WTC11 (cell line): ENCODE measurements at regions not wholly inside any gene's neighbourhood (a gene's known extent, or its start where the extent isn't known, plus 50 kb on each side); places are given as distances from the start of the nearest gene placed in this dataset.

Experiments used
- ATAC-seq: fragments of 200-7000 bp; cut with Tn5 transposase; 2 replicates; pipeline ENCODE4 v1.10.0; 2021; ENCODE audit warnings: mild to moderate bottlenecking, moderate library complexity
- CTCF ChIA-PET: fragments of 300-600 bp; sonication (Branson Sonifier 250); formaldehyde crosslinking; loops from one replicate; lab custom pipeline; 2021; ENCODE audit warnings: antibody characterized with exemption; lab: Charles Lee
- POLR2A ChIA-PET: fragments of 350-600 bp; sonication (Branson Sonifier 250); formaldehyde crosslinking; loops from one replicate; lab custom pipeline; 2021; ENCODE audit warnings: antibody characterized with exemption; lab: Charles Lee
- DNase-seq: peaks from one replicate; pipeline ENCODE4 v3.0.0; 2021; ENCODE audit warnings: low spot score
- H3K27ac Mint-ChIP-seq: 2 replicates; pipeline ENCODE4 v1.8.0; 2021; ENCODE audit warnings: mixed read lengths
- H3K27me3 Mint-ChIP-seq: 2 replicates; pipeline ENCODE4 v1.8.0; 2021; ENCODE audit warnings: low read depth, mild to moderate bottlenecking, moderate library complexity, mixed read lengths
- H3K36me3 Mint-ChIP-seq: 2 replicates; pipeline ENCODE4 v1.8.0; 2021; ENCODE audit warnings: mixed read lengths
- H3K4me1 Mint-ChIP-seq: 2 replicates; pipeline ENCODE4 v1.8.0; 2022; ENCODE audit warnings: mixed read lengths
- H3K4me3 Mint-ChIP-seq: 2 replicates; pipeline ENCODE4 v1.8.0; 2021; ENCODE audit warnings: mild to moderate bottlenecking, moderate library complexity, mixed read lengths
- H3K9me3 Mint-ChIP-seq: 2 replicates; pipeline ENCODE4 v1.8.0; 2021; ENCODE audit warnings: mixed read lengths
- AR ChIP-seq: fragments of 250-450 bp; sonication (Bioruptor Pico); IDR thresholded peaks from 2 replicates; pipeline ENCODE4 v1.9.0; 2021; ENCODE audit warnings: mild to moderate bottlenecking
- CBFB ChIP-seq: sonication (generic); formaldehyde crosslinking; IDR thresholded peaks from 2 replicates; pipeline ENCODE4 v1.8.1; 2022; ENCODE audit warnings: mild to moderate bottlenecking, low read depth, missing genetic modification reagents
- ELF4 ChIP-seq: sonication (generic); formaldehyde crosslinking; IDR thresholded peaks from 2 replicates; pipeline ENCODE4 v1.8.1; 2022; ENCODE audit warnings: low read depth, mild to moderate bottlenecking, moderate library complexity, missing genetic modification reagents
- FOXP1 ChIP-seq: sonication (generic); formaldehyde crosslinking; IDR thresholded peaks from 2 replicates; pipeline ENCODE4 v1.8.0; 2022; ENCODE audit warnings: missing genetic modification reagents, mild to moderate bottlenecking, moderate library complexity, borderline replicate concordance
- GTF2I ChIP-seq: fragments of 250-450 bp; sonication (Bioruptor Pico); conservative IDR thresholded peaks from 2 replicates; pipeline ENCODE4 v1.4.0; 2021; ENCODE audit warnings: mild to moderate bottlenecking
- MYBL2 ChIP-seq: sonication (generic); formaldehyde crosslinking; IDR thresholded peaks from 2 replicates; pipeline ENCODE4 v1.8.1; 2023; ENCODE audit warnings: mild to moderate bottlenecking, moderate library complexity, missing genetic modification reagents
- NFATC4 ChIP-seq: fragments of 250-450 bp; sonication (Bioruptor Pico); IDR thresholded peaks from 2 replicates; pipeline ENCODE4 v1.9.0; 2021; ENCODE audit warnings: mild to moderate bottlenecking
- OVOL2 ChIP-seq: fragments of 250-450 bp; sonication (Bioruptor Pico); IDR thresholded peaks from 2 replicates; pipeline ENCODE4 v1.9.0; 2021; ENCODE audit warnings: mild to moderate bottlenecking, borderline replicate concordance
- SP1 ChIP-seq: sonication (generic); formaldehyde crosslinking; conservative IDR thresholded peaks from 2 replicates; pipeline ENCODE4 v1.8.1; 2022; ENCODE audit warnings: missing genetic modification reagents
- STAT6 ChIP-seq: sonication (generic); formaldehyde crosslinking; conservative IDR thresholded peaks from 2 replicates; pipeline ENCODE4 v1.8.1; 2023; ENCODE audit warnings: mild to moderate bottlenecking, low read depth, missing genetic modification reagents, moderate library complexity
- USF1 ChIP-seq: sonication (generic); formaldehyde crosslinking; IDR thresholded peaks from 2 replicates; pipeline ENCODE4 v1.8.0; 2022; ENCODE audit warnings: mild to moderate bottlenecking, missing genetic modification reagents
- USF2 ChIP-seq: sonication (generic); formaldehyde crosslinking; IDR thresholded peaks from 2 replicates; pipeline ENCODE4 v1.8.1; 2023; ENCODE audit warnings: mild to moderate bottlenecking, missing genetic modification reagents, moderate library complexity
- ZNF219 ChIP-seq: sonication (generic); formaldehyde crosslinking; IDR thresholded peaks from 2 replicates; pipeline ENCODE4 v1.8.0; 2023; ENCODE audit warnings: missing genetic modification reagents, mild to moderate bottlenecking, borderline replicate concordance
- ZNF317 ChIP-seq: sonication (generic); formaldehyde crosslinking; IDR thresholded peaks from 2 replicates; pipeline ENCODE4 v1.8.1; 2023; ENCODE audit warnings: low read depth, mild to moderate bottlenecking, moderate library complexity, missing genetic modification reagents, borderline replicate concordance
- ZNF512 ChIP-seq: sonication (generic); formaldehyde crosslinking; IDR thresholded peaks from 2 replicates; pipeline ENCODE4 v1.8.1; 2022; ENCODE audit warnings: missing genetic modification reagents, borderline replicate concordance
- TF ChIP-seq, protein P1 (sequence below): sonication (generic); formaldehyde crosslinking; IDR thresholded peaks from 2 replicates; pipeline ENCODE4 v1.8.0; 2022; ENCODE audit warnings: mild to moderate bottlenecking, missing genetic modification reagents

DNA sequence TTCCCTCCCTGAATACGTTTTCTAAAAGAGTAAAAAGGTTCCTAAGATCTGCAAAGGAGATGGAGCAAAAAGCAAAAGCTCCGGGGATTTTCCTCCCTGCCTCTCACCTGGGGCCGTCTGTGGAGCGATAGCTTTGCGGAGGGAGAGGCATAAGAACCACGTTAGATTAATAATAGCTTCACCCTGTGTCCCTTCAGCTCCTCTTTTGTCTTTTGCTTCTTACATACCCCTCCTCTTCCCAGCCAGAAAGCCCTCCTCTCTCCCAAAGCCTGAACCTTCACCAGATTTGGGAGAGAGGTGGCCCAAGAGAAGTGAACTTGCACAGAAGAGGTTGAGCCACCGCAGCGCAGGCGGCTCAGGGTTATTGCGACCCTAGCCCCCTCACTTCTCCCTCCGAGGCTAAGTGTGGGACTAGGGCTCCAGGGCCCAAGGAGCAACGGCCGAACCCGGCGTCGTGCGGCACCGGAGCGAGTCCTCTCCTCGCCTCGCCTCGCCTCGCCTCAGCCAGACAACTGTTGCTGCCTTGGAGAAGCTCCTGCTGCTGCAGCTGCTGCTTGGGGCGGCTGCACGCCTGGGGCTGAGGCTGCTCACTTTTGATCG lies 97.6 kb upstream of the HSD17B12 start (continued):
- TF ChIP-seq AR (CRISPR knock-in tag) (no peak), USF1 (CRISPR knock-in tag) (no peak), USF2 (CRISPR knock-in tag) (no peak), FOXP1 (CRISPR knock-in tag) (no peak), NFATC4 (CRISPR knock-in tag) (no peak), CBFB (CRISPR knock-in tag) (no peak), ZNF317 (CRISPR knock-in tag) (no peak), MYBL2 (CRISPR knock-in tag) (no peak), OVOL2 (CRISPR knock-in tag) (no peak), SP1 (CRISPR knock-in tag) (no peak)
- TF ChIP-seq, protein P1, sequence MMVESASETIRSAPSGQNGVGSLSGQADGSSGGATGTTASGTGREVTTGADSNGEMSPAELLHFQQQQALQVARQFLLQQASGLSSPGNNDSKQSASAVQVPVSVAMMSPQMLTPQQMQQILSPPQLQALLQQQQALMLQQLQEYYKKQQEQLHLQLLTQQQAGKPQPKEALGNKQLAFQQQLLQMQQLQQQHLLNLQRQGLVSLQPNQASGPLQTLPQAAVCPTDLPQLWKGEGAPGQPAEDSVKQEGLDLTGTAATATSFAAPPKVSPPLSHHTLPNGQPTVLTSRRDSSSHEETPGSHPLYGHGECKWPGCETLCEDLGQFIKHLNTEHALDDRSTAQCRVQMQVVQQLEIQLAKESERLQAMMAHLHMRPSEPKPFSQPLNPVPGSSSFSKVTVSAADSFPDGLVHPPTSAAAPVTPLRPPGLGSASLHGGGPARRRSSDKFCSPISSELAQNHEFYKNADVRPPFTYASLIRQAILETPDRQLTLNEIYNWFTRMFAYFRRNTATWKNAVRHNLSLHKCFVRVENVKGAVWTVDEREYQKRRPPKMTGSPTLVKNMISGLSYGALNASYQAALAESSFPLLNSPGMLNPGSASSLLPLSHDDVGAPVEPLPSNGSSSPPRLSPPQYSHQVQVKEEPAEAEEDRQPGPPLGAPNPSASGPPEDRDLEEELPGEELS (CRISPR knock-in tag), result no peak

- peaks cover 95% of the 10 kb centered on the region for H3K27me3 Mint-ChIP-seq
- no peak for ATAC-seq
- peak overlapping the region; percentile 86; the same call in 1 of the 2 replicates for H3K4me3 Mint-ChIP-seq
- peaks cover 25% of the 10 kb centered on the region for H3K4me1 Mint-ChIP-seq
- TF ChIP-seq ZNF512 (CRISPR knock-in tag) (0 out of 2 replicates have a peak, but pooled peaks have one; percentile 28), ELF4 (CRISPR knock-in tag) (no peak)
- TF ChIP-seq, all 79 proteins: peak for 1
- ChIA-PET POLR2A (no interaction called here), CTCF (interaction anchor here (0.9 to 2.7 kb wide), 8 partner anchors 11 to 372 kb away, joined by 3 to 8 read pairs (median 6); no protein-coding TSS in a partner anchor)
- no peak for DNase-seq
- Mint-ChIP-seq H3K27ac (no peak overlapping the region), H3K36me3 (no peaks in the 10 kb centered on the region), H3K9me3 (no peaks in the 10 kb centered on the region)
Measured at GRCh38 chr11:43583548-43583947, 97.0 kb upstream of the HSD17B12 start.

- H3K27me3 Mint-ChIP-seq, result peaks cover 74% of the 10 kb centered on the region
- POLR2A ChIA-PET, result no interaction called here
- H3K9me3 Mint-ChIP-seq, result no peaks in the 10 kb centered on the region
- no peaks in the 10 kb centered on the region for H3K36me3 Mint-ChIP-seq
- no peak for ATAC-seq
- H3K4me3 Mint-ChIP-seq, result no peak overlapping the region
- peaks cover 20% of the 10 kb centered on the region for H3K4me1 Mint-ChIP-seq
- H3K27ac Mint-ChIP-seq, result no peak overlapping the region
- TF ChIP-seq MYBL2 (CRISPR knock-in tag) (no peak), GTF2I (0 out of 2 replicates have a peak, but pooled peaks have one; percentile 41), STAT6 (CRISPR knock-in tag) (no peak), ZNF219 (CRISPR knock-in tag) (no peak)
- no peak for DNase-seq
- CTCF ChIA-PET, result interaction anchor here (0.7 to 2.2 kb wide), 8 partner anchors 9 to 266 kb away, joined by 3 to 13 read pairs (median 5); partner anchors contain the start of gene HSD17B12
Measured at GRCh38 chr11:43585877-43586608, 94.5 kb upstream of the HSD17B12 start.
